SH-SY5Y (cell line): ENCODE measurements at regions not wholly inside any gene's neighbourhood (a gene's known extent, or its start where the extent isn't known, plus 50 kb on each side); places are given as distances from the start of the nearest gene placed in this dataset.

Experiments used
- GATA2 ChIP-seq: IDR thresholded peaks from 2 replicates; pipeline ENCODE4 v1.6.1; 2011; ENCODE audit warnings: mild to moderate bottlenecking, low read depth, low read length
- GATA3 ChIP-seq: IDR thresholded peaks from 2 replicates; pipeline ENCODE4 v1.6.1; 2011; ENCODE audit warnings: low read depth, mild to moderate bottlenecking, low read length, moderate library complexity

DNA sequence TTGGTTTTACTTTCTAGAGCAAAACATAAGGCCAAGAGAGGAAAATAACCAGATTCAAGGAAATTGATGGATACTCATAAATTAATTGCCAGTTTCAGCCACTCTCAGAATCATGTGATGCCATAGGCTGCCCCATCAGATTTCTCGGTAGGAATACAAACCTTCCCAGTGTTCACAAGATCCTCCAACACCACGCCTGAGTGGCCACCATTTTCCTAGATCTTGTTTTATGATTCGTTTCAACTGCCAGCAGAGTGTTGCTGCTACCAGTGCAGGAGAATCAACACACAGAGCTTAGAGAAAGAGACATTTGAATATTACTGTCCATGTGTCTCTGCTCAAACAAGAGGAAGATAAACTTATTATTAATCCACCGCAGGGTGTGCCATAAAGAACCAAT, 434.2 kb upstream of the CDH4 start:
- TF ChIP-seq GATA2: no peak
- no peak for TF ChIP-seq GATA3
